H9 (cell line): ENCODE measurements at regions not wholly inside any gene's neighbourhood (a gene's known extent, or its start where the extent isn't known, plus 50 kb on each side); places are given as distances from the start of the nearest gene placed in this dataset.

Experiments used
- DNase-seq: peaks from one replicate; pipeline ENCODE4 v3.0.0-alpha.2; 2017
- H2AFZ ChIP-seq: one replicate; pipeline ENCODE4 v1.6.1; 2013; ENCODE audit warnings: mild to moderate bottlenecking, low read length, control low read depth, moderate library complexity
- H2AK5ac ChIP-seq: 2 replicates; pipeline ENCODE4 v1.6.1; 2013; ENCODE audit warnings: low read length, control low read depth, mixed read lengths; ENCODE audit not compliant: insufficient read length
- H2BK120ac ChIP-seq: one replicate; pipeline ENCODE4 v1.6.1; 2013; ENCODE audit warnings: low read depth, mild to moderate bottlenecking, low read length, control low read depth, inconsistent platforms; ENCODE audit not compliant: poor library complexity, severe bottlenecking
- H2BK12ac ChIP-seq: 2 replicates; pipeline ENCODE4 v1.6.1; 2013; ENCODE audit warnings: low read length, control low read depth, mixed read lengths, low read depth; ENCODE audit not compliant: insufficient read length
- H2BK15ac ChIP-seq: 2 replicates; pipeline ENCODE4 v1.6.1; 2013; ENCODE audit warnings: low read depth, low read length, control low read depth
- H2BK20ac ChIP-seq: one replicate; pipeline ENCODE4 v1.6.1; 2013; ENCODE audit warnings: low read depth, mild to moderate bottlenecking, low read length, control low read depth, inconsistent platforms; ENCODE audit not compliant: poor library complexity, severe bottlenecking
- H2BK5ac ChIP-seq: 2 replicates; pipeline ENCODE4 v1.6.1; 2013; ENCODE audit warnings: low read length, control low read depth, mixed read lengths; ENCODE audit not compliant: insufficient read length
- H3K14ac ChIP-seq: 2 replicates; pipeline ENCODE4 v1.6.1; 2013; ENCODE audit warnings: low read length, control low read depth; ENCODE audit not compliant: insufficient read depth
- H3K18ac ChIP-seq: 2 replicates; pipeline ENCODE4 v1.6.1; 2013; ENCODE audit warnings: low read depth, mild to moderate bottlenecking, mixed read lengths, low read length, control low read depth; ENCODE audit not compliant: insufficient read length
- H3K23ac ChIP-seq: 2 replicates; pipeline ENCODE4 v1.6.1; 2013; ENCODE audit warnings: low read length, control low read depth, mixed read lengths, low read depth; ENCODE audit not compliant: insufficient read length
- H3K23me2 ChIP-seq: 2 replicates; pipeline ENCODE4 v1.6.1; 2013; ENCODE audit warnings: low read depth, mild to moderate bottlenecking, mixed read lengths, low read length, control low read depth; ENCODE audit not compliant: insufficient read length, poor library complexity, severe bottlenecking
- H3K27ac ChIP-seq: 2 replicates; pipeline ENCODE4 v1.5.1; 2013; ENCODE audit warnings: low read length, control low read depth, mixed read lengths, low read depth; ENCODE audit not compliant: insufficient read length
- H3K27me3 ChIP-seq: 2 replicates; pipeline ENCODE4 v1.6.1; 2013; ENCODE audit warnings: low read length, control low read depth, inconsistent platforms; ENCODE audit not compliant: insufficient read depth
- H3K4ac ChIP-seq: 2 replicates; pipeline ENCODE4 v1.6.1; 2013; ENCODE audit warnings: low read depth, mild to moderate bottlenecking, control low read depth, inconsistent platforms, low read length, moderate library complexity
- H3K4me1 ChIP-seq: 2 replicates; pipeline ENCODE4 v1.6.1; 2013; ENCODE audit warnings: low read length, control low read depth, inconsistent platforms; ENCODE audit not compliant: insufficient read depth
- H3K4me2 ChIP-seq: 2 replicates; pipeline ENCODE4 v1.6.1; 2013; ENCODE audit warnings: low read length, control low read depth, mixed read lengths; ENCODE audit not compliant: insufficient read length, insufficient read depth
- H3K56ac ChIP-seq: 2 replicates; pipeline ENCODE4 v1.6.1; 2013; ENCODE audit warnings: low read depth, mild to moderate bottlenecking, mixed read lengths, low read length, control low read depth; ENCODE audit not compliant: insufficient read length
- H3K79me1 ChIP-seq: 2 replicates; pipeline ENCODE4 v1.6.1; 2013; ENCODE audit warnings: low read depth, mild to moderate bottlenecking, moderate library complexity, low read length, control low read depth, inconsistent platforms; ENCODE audit not compliant: insufficient read depth, poor library complexity, severe bottlenecking
- H3K79me2 ChIP-seq: 2 replicates; pipeline ENCODE4 v1.6.1; 2013; ENCODE audit warnings: low read length, control low read depth, inconsistent platforms; ENCODE audit not compliant: insufficient read depth
- H3K9ac ChIP-seq: 2 replicates; pipeline ENCODE4 v1.6.1; 2013; ENCODE audit warnings: low read length, control low read depth, mixed read lengths; ENCODE audit not compliant: insufficient read length; ENCODE audit errors: extremely low read depth
- H3K9me3 ChIP-seq: one replicate; pipeline ENCODE4 v1.6.1; 2013; ENCODE audit warnings: low read depth, low read length, inconsistent platforms; ENCODE audit not compliant: control insufficient read depth
- H3T11ph ChIP-seq: one replicate; pipeline ENCODE4 v1.6.1; 2013; ENCODE audit warnings: mild to moderate bottlenecking, low read length, control low read depth, inconsistent platforms
- H4K20me1 ChIP-seq: one replicate; pipeline ENCODE4 v1.6.1; 2013; ENCODE audit not compliant: control insufficient read depth, insufficient read length, insufficient read depth
- H4K5ac ChIP-seq: 2 replicates; pipeline ENCODE4 v1.6.1; 2013; ENCODE audit warnings: low read depth, mild to moderate bottlenecking, mixed read lengths, low read length, control low read depth; ENCODE audit not compliant: insufficient read length
- H4K8ac ChIP-seq: replicated peaks from 2 replicates; pipeline ENCODE4 v1.6.1; 2013; ENCODE audit warnings: low read length, control low read depth, mixed read lengths, low read depth; ENCODE audit not compliant: insufficient read length
- H4K91ac ChIP-seq: 2 replicates; pipeline ENCODE4 v1.6.1; 2013; ENCODE audit warnings: low read depth, mild to moderate bottlenecking, moderate library complexity, mixed read lengths, low read length, control low read depth; ENCODE audit not compliant: insufficient read length
- H3K27ac Mint-ChIP-seq, 3 experiments: 2 replicates in 2 of 3; 3 replicates in 1 of 3; pipeline ENCODE4 v1.8.0; 2020 to 2021; ENCODE audit warnings: mixed read lengths in 3 of 3, mild to moderate bottlenecking in 1 of 3, moderate library complexity in 1 of 3
- H3K27me3 Mint-ChIP-seq: 2 replicates; pipeline ENCODE4 v1.8.0; 2021; ENCODE audit warnings: low read depth, mild to moderate bottlenecking, moderate library complexity, mixed read lengths
- H3K36me3 Mint-ChIP-seq, 3 experiments: 2 replicates in 2 of 3; 3 replicates in 1 of 3; pipeline ENCODE4 v1.8.0; 2020 to 2021; ENCODE audit warnings: low read depth in 3 of 3, mixed read lengths in 3 of 3; ENCODE audit not compliant: insufficient read depth in 1 of 3
- H3K4me1 Mint-ChIP-seq, 2 experiments: 2 replicates each; pipeline ENCODE4 v1.8.0; 2020; ENCODE audit warnings: mixed read lengths in 2 of 2
- H3K4me3 Mint-ChIP-seq, 2 experiments: 2 replicates in 1 of 2; 3 replicates in 1 of 2; pipeline ENCODE4 v1.8.0; 2020 to 2021; ENCODE audit warnings: mild to moderate bottlenecking in 2 of 2, mixed read lengths in 2 of 2, moderate library complexity in 1 of 2
- H3K9me3 Mint-ChIP-seq, 2 experiments: 2 replicates in 1 of 2; 3 replicates in 1 of 2; pipeline ENCODE4 v1.8.0; 2020; ENCODE audit warnings: mild to moderate bottlenecking in 2 of 2, mixed read lengths in 2 of 2, moderate library complexity in 1 of 2
- WGBS: extraction: QIAGEN DNeasy Blood & Tissue Kit; methylation state at CpG from one replicate; pipeline ENCODE4 v1.1.7; 2013; ENCODE audit warnings: missing lambda C conversion rate, low lambda C conversion rate, mixed read lengths; ENCODE audit not compliant: insufficient read length; ENCODE audit errors: extremely low coverage; 5-methylcytosine and 5-hydroxymethylcytosine counted together
- TF ChIP-seq, protein P1 (sequence below): fragments of 200-600 bp; sonication (generic); conservative IDR thresholded peaks from 3 replicates; pipeline ENCODE4 v1.8.0; 2021; ENCODE audit warnings: antibody characterized with exemption, mild to moderate bottlenecking

DNA sequence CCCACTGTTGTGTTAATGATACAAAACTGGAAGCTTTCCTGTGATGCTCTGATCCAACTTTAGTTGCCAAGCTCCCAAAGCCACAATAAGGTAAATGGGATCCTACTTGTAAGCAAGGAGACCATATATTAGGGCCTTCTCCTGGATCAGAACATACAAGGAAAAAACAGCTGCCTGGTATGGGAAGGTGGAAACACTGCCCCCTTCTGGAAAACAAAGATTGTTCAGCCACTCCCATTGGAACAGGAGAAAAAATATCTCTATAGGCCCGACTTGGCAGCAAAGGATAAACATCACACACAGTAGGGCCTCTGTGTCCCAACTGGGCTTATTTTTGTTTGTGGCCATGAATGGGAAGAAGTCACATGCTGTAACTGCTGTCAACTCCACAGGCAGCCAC is 166.5 kb downstream of the TBX22 start:
- no peaks in the 10 kb centered on the region; a peak in 2 of 7 replicates for H3K36me3 Mint-ChIP-seq
- Histone ChIP-seq H3K4me1 (no peaks in the 10 kb centered on the region), H3K4me2 (no peak overlapping the region), H4K5ac (no peak overlapping the region), H3K27me3 (no peaks in the 10 kb centered on the region), H4K8ac (no peak overlapping the region), H2BK5ac (no peak overlapping the region), H3K27ac (no peak overlapping the region), H3K23ac (no peak overlapping the region), H2AFZ (no peak overlapping the region), H3K9ac (no peak overlapping the region), H3K14ac (no peak overlapping the region), H3K4ac (no peak overlapping the region), H2BK12ac (no peak overlapping the region), H2BK15ac (no peak overlapping the region), H2BK120ac (no peak overlapping the region), H3K18ac (no peak overlapping the region), H4K91ac (no peak overlapping the region), H3K79me1 (no peaks in the 10 kb centered on the region), H3K79me2 (no peaks in the 10 kb centered on the region), H3K56ac (no peak overlapping the region), H3K9me3 (peaks cover 28% of the 10 kb centered on the region), H3T11ph (no peak overlapping the region), H4K20me1 (no peaks in the 10 kb centered on the region), H2BK20ac (no peak overlapping the region), H2AK5ac (no peak overlapping the region), H3K23me2 (no peaks in the 10 kb centered on the region)
- no peak overlapping the region for H3K4me3 Mint-ChIP-seq
- no peak overlapping the region for H3K27ac Mint-ChIP-seq
- H3K4me1 Mint-ChIP-seq = no peaks in the 10 kb centered on the region
- peaks cover 45 to 55% of the 10 kb centered on the region in 2 experiments for H3K9me3 Mint-ChIP-seq
- peak; percentile 31 for DNase-seq
- no peaks in the 10 kb centered on the region for H3K27me3 Mint-ChIP-seq
- WGBS = no CpG with 5 or more reads among the region's 1 CpG
- TF ChIP-seq, protein P1, sequence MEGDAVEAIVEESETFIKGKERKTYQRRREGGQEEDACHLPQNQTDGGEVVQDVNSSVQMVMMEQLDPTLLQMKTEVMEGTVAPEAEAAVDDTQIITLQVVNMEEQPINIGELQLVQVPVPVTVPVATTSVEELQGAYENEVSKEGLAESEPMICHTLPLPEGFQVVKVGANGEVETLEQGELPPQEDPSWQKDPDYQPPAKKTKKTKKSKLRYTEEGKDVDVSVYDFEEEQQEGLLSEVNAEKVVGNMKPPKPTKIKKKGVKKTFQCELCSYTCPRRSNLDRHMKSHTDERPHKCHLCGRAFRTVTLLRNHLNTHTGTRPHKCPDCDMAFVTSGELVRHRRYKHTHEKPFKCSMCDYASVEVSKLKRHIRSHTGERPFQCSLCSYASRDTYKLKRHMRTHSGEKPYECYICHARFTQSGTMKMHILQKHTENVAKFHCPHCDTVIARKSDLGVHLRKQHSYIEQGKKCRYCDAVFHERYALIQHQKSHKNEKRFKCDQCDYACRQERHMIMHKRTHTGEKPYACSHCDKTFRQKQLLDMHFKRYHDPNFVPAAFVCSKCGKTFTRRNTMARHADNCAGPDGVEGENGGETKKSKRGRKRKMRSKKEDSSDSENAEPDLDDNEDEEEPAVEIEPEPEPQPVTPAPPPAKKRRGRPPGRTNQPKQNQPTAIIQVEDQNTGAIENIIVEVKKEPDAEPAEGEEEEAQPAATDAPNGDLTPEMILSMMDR = peak; percentile 62
